ENCODE measurements at regions not wholly inside any gene's neighbourhood (a gene's known extent, or its start where the extent isn't known, plus 50 kb on each side); places are given as distances from the start of the nearest gene placed in this dataset.

DNA sequence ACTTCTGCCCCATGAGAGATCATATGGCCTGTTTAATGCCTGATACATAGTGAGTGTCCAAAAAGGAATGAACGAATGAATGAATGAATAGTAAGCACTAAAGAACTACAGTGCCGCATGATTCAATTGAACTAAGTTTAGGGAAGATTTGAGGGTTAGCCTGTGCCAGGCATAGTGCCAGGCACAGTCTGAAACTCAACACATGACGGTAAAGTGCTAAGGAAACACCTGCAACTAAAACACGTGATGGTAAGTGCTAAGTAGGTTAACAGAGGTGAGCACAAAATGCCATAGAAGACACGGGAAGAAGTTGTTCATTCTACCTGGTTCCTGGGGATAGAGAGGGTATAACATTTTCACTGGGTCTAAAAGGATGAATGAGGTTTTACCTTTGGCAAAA, 93.5 kb upstream of the DBX1 start:
- no peak for DNase-seq
- in situ Hi-C loops (cut with MboI; ENCODE audit: low pct_unique_long_range_greater_than_20kb, low sequenced_read_pairs), result no loop called here

GRCh38 chr11:20251496-20251895, 91.2 kb upstream of the DBX1 start:
- no peak for DNase-seq
- in situ Hi-C loops (cut with MboI; ENCODE audit: low pct_unique_long_range_greater_than_20kb, low sequenced_read_pairs), result no loop called here

GRCh38 chr11:20250644-20251247, 90.5 kb upstream of the DBX1 start:
- in situ Hi-C loops (cut with MboI; ENCODE audit: low pct_unique_long_range_greater_than_20kb, low sequenced_read_pairs), result no loop called here
- DNase-seq, result no peak

DNA sequence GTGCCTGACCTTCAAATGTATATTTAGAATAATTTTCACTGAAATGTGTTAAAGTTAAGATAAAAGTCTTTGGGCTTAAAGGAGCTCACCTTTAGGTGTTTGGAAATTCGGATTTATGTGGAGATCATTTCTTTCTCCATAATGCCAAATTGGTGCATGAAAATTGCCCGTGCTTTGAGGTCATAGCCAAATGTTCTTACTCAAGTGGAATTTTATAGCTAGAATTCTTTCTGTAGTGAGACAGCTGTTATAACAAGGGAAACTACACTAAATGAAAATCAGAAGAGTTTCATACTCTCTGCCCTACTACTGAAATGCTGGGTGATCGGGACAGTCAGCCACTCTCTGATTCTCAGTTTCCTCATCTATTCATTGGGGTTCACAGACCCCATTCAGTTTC, 89.5 kb upstream of the DBX1 start:
- in situ Hi-C loops (cut with MboI; ENCODE audit: low pct_unique_long_range_greater_than_20kb, low sequenced_read_pairs), result no loop called here

GRCh38 chr11:20249378-20249777, 89.1 kb upstream of the DBX1 start:
- in situ Hi-C loops (cut with MboI; ENCODE audit: low pct_unique_long_range_greater_than_20kb, low sequenced_read_pairs), result no loop called here

More for the DNA sequence above, 89.5 kb upstream of the DBX1 start:
- no peak for DNase-seq

GRCh38 chr11:20248871-20249270, 88.6 kb upstream of the DBX1 start:
- in situ Hi-C loops (cut with MboI; ENCODE audit: low pct_unique_long_range_greater_than_20kb, low sequenced_read_pairs), result no loop called here
- DNase-seq, result no peak

More at GRCh38 chr11:20249378-20249777, 89.1 kb upstream of the DBX1 start:
- DNase-seq, result no peak

DNA sequence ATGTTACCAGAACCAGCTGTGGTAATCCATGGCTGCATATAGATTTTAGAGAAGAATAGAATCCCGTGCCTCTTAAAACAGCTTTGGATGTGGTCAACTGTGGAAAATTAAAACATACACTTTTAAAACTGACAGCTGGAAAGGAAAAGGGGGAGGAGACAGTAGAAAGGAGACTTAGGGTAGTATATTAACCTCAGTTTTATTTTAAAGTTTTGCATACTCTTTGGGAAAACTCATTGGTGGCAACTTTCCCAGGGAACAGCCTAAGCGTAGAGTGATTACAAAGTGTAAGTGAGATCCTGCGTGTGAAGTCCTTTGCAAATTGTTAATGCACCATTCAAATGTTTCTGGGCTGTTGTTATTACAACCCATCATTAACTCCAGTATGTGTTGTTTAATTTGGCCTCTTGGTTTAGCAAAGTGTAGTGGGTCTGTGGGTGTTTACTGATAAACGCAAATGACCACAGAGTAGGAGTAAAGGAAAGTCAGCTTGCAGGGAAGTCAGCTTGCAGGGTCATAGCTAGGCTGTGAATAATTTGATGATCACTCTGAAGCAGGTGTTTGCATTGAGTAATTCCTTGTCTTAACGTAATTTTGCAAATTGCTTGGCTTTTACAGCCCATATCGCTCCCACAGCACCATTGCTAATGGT, 88.0 kb upstream of the DBX1 start:
- no peak for DNase-seq
- in situ Hi-C loops (cut with MboI; ENCODE audit: low pct_unique_long_range_greater_than_20kb, low sequenced_read_pairs), result no loop called here

- in situ Hi-C loops (cut with MboI; ENCODE audit: low pct_unique_long_range_greater_than_20kb, low sequenced_read_pairs), result no loop called here
Measured at GRCh38 chr11:20247591-20248007, 87.3 kb upstream of the DBX1 start.

DNA sequence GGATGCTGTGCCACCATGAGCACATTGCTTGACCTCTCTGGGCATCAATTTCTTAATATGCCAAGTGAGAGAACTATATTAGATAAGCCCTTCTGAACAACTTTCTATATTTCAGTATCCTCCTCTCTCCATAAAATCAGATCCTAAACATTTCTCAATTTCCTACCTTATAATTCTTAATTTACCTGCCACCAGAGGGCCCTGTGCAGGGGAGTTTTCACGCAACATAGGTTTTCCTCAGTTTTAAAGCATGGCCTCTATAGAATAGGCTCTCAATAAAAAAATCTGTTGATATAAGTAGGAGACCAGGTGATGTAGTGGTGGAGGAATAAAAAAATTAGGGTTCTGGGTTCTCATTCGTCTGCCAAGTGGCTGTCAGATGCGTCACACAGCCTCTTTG, 83.7 kb upstream of the DBX1 start:
- in situ Hi-C loops (cut with MboI; ENCODE audit: low pct_unique_long_range_greater_than_20kb, low sequenced_read_pairs), result no loop called here
- DNase-seq, result peak; percentile 1

More at GRCh38 chr11:20247591-20248007, 87.3 kb upstream of the DBX1 start:
- DNase-seq, result no peak

DNA sequence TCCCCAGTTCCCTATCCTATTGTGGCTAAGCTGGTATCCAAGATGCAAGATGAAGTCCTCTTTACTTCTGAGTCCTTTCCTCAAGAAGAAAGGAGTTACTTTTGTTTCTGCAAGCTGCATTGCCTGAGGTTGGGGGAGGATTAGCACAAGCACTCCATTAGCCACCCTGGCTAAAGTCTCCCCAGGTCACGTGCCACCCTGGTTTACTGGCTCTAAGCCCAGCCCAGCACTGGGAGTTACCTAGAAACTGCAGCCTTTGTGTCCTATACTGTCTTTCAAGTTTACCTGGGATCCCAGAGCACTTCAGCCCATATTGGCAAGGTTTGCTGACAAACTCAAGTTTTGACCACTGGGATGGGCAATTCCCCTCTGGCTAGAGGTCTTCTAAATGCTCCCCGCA, 78.4 kb upstream of the DBX1 start:
- DNase-seq, result no peak
- in situ Hi-C loops (cut with MboI; ENCODE audit: low pct_unique_long_range_greater_than_20kb, low sequenced_read_pairs), result no loop called here

DNA sequence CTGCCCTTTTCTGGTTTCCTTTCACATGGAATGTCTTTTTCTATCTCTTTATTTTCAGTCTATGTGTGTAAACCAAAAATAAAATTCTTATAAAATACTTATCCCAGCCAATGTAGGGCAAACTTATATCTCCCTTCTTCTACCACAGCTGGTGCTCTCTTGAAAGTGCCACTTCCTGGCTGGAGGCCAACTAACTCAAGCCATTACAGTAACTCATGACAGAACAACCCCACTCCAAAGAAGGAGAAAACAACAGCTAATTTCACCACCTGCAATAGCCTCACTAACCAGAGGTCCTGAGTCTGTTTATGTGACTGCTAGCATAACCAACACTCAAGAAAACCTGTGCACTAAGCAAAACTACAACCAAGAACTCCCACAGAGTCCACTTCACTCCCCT, 74.9 kb upstream of the DBX1 start:
- no peak for DNase-seq
- in situ Hi-C loops (cut with MboI; ENCODE audit: low pct_unique_long_range_greater_than_20kb, low sequenced_read_pairs), result no loop called here

DNA sequence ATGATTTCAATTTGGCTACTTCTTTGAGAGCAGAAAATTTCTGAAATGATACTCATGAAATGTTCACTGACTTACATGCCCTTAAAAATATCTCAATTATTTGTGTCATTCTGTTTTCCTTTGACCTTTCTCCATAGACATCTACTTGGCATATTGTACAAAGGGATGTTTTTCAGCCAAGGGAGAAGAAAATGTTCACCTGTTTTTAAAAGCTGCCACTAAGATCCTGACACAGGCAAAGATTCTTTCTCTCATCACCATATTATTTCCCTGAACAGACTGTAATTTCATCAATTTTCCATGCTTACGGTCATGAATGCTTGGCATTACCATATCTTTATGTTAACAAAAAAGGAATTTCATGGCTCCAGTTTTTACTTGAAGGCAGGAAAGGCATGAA, 67.4 kb upstream of the DBX1 start:
- in situ Hi-C loops (cut with MboI; ENCODE audit: low pct_unique_long_range_greater_than_20kb, low sequenced_read_pairs), result no loop called here

GRCh38 chr11:20226933-20227332, 66.7 kb upstream of the DBX1 start:
- in situ Hi-C loops (cut with MboI; ENCODE audit: low pct_unique_long_range_greater_than_20kb, low sequenced_read_pairs), result no loop called here
- no peak for DNase-seq

More for the DNA sequence above, 67.4 kb upstream of the DBX1 start:
- DNase-seq, result no peak

DNA sequence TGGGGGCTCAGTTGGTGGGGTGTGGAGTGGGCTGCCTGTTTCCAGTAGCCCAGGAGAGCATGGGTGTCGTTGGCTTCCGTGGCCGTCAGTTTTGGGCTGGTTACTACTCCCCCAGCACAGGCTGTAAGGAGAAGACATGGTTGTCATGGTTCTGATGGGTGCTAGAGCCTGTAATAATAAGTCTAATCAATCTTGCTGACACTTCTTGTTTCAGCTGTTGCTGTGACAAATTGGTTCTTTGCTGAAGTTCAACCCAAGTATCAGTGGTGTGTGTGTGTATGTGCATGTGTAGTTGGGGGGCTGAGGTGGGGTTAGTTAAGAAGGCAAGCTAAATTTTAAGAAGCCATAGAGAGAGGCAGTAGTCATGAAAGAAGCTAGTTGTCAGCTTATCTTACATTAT, 61.3 kb upstream of the DBX1 start:
- in situ Hi-C loops (cut with MboI; ENCODE audit: low pct_unique_long_range_greater_than_20kb, low sequenced_read_pairs), result no loop called here
- no peak for DNase-seq

- in situ Hi-C loops (cut with MboI; ENCODE audit: low pct_unique_long_range_greater_than_20kb, low sequenced_read_pairs), result no loop called here
- no peak for DNase-seq
Measured at GRCh38 chr11:20213790-20214189, 53.5 kb upstream of the DBX1 start.

- in situ Hi-C loops (cut with MboI; ENCODE audit: low pct_unique_long_range_greater_than_20kb, low sequenced_read_pairs), result no loop called here
Measured at GRCh38 chr11:20211691-20212090, 51.4 kb upstream of the DBX1 start.

More at GRCh38 chr11:20211691-20212090, 51.4 kb upstream of the DBX1 start:
- no peak for DNase-seq
